KMS-11 (cell line): ENCODE measurements at regions not wholly inside any gene's neighbourhood (a gene's known extent, or its start where the extent isn't known, plus 50 kb on each side); places are given as distances from the start of the nearest gene placed in this dataset.

ENCODE experiments used
- H2AFZ ChIP-seq: fragments of 200-600 bp; sonication (generic); 2 replicates; pipeline ENCODE4 v1.6.1; 2016; ENCODE audit warnings: antibody characterized with exemption, mixed run types, low read depth
- H3K27ac ChIP-seq: fragments of 200-600 bp; sonication (generic); 2 replicates; pipeline ENCODE4 v1.6.1; 2016; ENCODE audit warnings: mild to moderate bottlenecking, mixed run types
- H3K27me3 ChIP-seq: fragments of 200-600 bp; sonication (generic); 2 replicates; pipeline ENCODE4 v1.6.1; 2017; ENCODE audit warnings: mild to moderate bottlenecking, low read depth, mixed run types, moderate library complexity; ENCODE audit not compliant: insufficient read depth
- H3K36me3 ChIP-seq: fragments of 200-600 bp; sonication (generic); 2 replicates; pipeline ENCODE4 v1.6.1; 2017; ENCODE audit warnings: mild to moderate bottlenecking, mixed run types; ENCODE audit not compliant: insufficient read depth
- H3K4me1 ChIP-seq: fragments of 200-600 bp; sonication (generic); 2 replicates; pipeline ENCODE4 v1.6.1; 2016; ENCODE audit warnings: mild to moderate bottlenecking, low read depth, mixed run types; ENCODE audit not compliant: poor library complexity, severe bottlenecking
- H3K4me2 ChIP-seq: fragments of 200-600 bp; sonication (generic); 2 replicates; pipeline ENCODE4 v1.7.0; 2016; ENCODE audit warnings: mild to moderate bottlenecking, mixed run types
- H3K4me3 ChIP-seq: fragments of 200-600 bp; sonication (generic); IDR thresholded peaks from 2 replicates; pipeline ENCODE4 v1.6.1; 2017; ENCODE audit warnings: low read depth, low read length, mixed read lengths; ENCODE audit not compliant: insufficient read depth
- H3K79me2 ChIP-seq: fragments of 200-600 bp; sonication (generic); 2 replicates; pipeline ENCODE4 v1.6.1; 2016; ENCODE audit warnings: low read depth, mixed run types; ENCODE audit not compliant: insufficient read depth
- H3K9ac ChIP-seq: fragments of 200-600 bp; sonication (generic); 2 replicates; pipeline ENCODE4 v1.6.1; 2016; ENCODE audit warnings: mild to moderate bottlenecking, mixed run types
- H4K20me1 ChIP-seq: fragments of 200-600 bp; sonication (generic); 2 replicates; pipeline ENCODE4 v1.6.1; 2016; ENCODE audit warnings: mild to moderate bottlenecking, mixed run types; ENCODE audit not compliant: insufficient read depth
- CTCF ChIP-seq: fragments of 200-600 bp; sonication (generic); conservative IDR thresholded peaks from 2 replicates; pipeline ENCODE4 v1.6.1; 2017; ENCODE audit warnings: low read depth, mild to moderate bottlenecking, antibody characterized with exemption, low read length, moderate library complexity, mixed read lengths

- Histone ChIP-seq H3K4me1 (no peaks in the 10 kb centered on the region), H3K79me2 (no peaks in the 10 kb centered on the region)
- TF ChIP-seq CTCF = no peak
Observed at GRCh38 chr10:8951440-8952089, 897.1 kb downstream of the GATA3 start.

GRCh38 chr10:8956400-8956799 is 901.9 kb downstream of the GATA3 start:
- Histone ChIP-seq H3K4me2 (no peak overlapping the region), H3K9ac (no peak overlapping the region), H3K4me3 (no peak overlapping the region), H2AFZ (no peak overlapping the region), H3K27me3 (no peaks in the 10 kb centered on the region), H3K27ac (no peak overlapping the region), H4K20me1 (no peaks in the 10 kb centered on the region), H3K4me1 (no peaks in the 10 kb centered on the region), H3K79me2 (no peaks in the 10 kb centered on the region), H3K36me3 (no peaks in the 10 kb centered on the region)
- no peak for TF ChIP-seq CTCF

More at GRCh38 chr10:8951440-8952089, 897.1 kb downstream of the GATA3 start:
- no peak overlapping the region for H3K4me3 ChIP-seq
- no peak overlapping the region for H3K4me2 ChIP-seq
- no peak overlapping the region for H2AFZ ChIP-seq
- no peaks in the 10 kb centered on the region for H3K27me3 ChIP-seq
- no peak overlapping the region for H3K27ac ChIP-seq
- H4K20me1 ChIP-seq = no peaks in the 10 kb centered on the region
- H3K9ac ChIP-seq = no peak overlapping the region
- H3K36me3 ChIP-seq = no peaks in the 10 kb centered on the region

- H3K27me3 ChIP-seq = no peaks in the 10 kb centered on the region
- H3K4me1 ChIP-seq = no peaks in the 10 kb centered on the region
Observed at GRCh38 chr10:8962249-8962648, 907.8 kb downstream of the GATA3 start.

DNA sequence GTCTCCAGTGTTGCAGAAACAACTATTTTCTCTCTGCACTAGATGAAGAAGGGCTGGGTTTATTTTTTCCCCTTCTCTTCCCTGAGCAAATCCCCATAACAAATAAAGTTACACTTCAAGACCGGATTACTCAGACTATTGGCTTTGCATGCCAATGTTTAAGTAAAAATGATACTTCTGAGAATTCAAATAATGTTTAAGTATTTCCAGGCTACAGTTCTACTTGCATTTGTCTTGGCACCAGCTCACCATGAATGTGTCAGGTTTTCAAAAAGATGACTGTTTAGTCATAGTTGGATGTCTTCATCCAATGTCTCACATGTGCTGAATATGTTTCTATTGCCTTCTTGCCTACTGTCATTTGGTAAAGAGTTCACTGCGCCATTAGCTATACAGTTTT is 912.6 kb downstream of the GATA3 start:
- Histone ChIP-seq H3K79me2 (no peaks in the 10 kb centered on the region), H3K9ac (no peak overlapping the region), H3K27me3 (no peaks in the 10 kb centered on the region), H3K27ac (no peak overlapping the region), H2AFZ (no peak overlapping the region), H3K4me3 (no peak overlapping the region), H4K20me1 (no peaks in the 10 kb centered on the region), H3K36me3 (no peaks in the 10 kb centered on the region), H3K4me2 (no peak overlapping the region), H3K4me1 (no peaks in the 10 kb centered on the region)
- no peak for TF ChIP-seq CTCF

More at GRCh38 chr10:8962249-8962648, 907.8 kb downstream of the GATA3 start:
- no peak overlapping the region for H3K4me2 ChIP-seq
- H3K9ac ChIP-seq = no peak overlapping the region
- H3K27ac ChIP-seq = no peak overlapping the region
- no peaks in the 10 kb centered on the region for H3K36me3 ChIP-seq
- no peaks in the 10 kb centered on the region for H4K20me1 ChIP-seq
- H3K4me3 ChIP-seq = no peak overlapping the region
- no peak for TF ChIP-seq CTCF
- H2AFZ ChIP-seq = no peak overlapping the region
- H3K79me2 ChIP-seq = no peaks in the 10 kb centered on the region
